Fibroblast of mammary gland (primary cell): ENCODE measurements at regions not wholly inside any gene's neighbourhood (a gene's known extent, or its start where the extent isn't known, plus 50 kb on each side); places are given as distances from the start of the nearest gene placed in this dataset.
A peak's percentile ranks its signal among the peaks of the same experiment; 100 is the strongest.

Experiments used
- DNase-seq: peaks from one replicate; pipeline ENCODE4 v3.0.0-alpha.2; 2010; ENCODE audit warnings: low read depth
- H3K4me3 ChIP-seq: 2 replicates; pipeline ENCODE4 v1.5.1; 2011; ENCODE audit warnings: low read depth, mild to moderate bottlenecking, low read length, moderate library complexity; ENCODE audit not compliant: control insufficient read depth
- TF ChIP-seq, protein P1 (sequence below): conservative IDR thresholded peaks from 2 replicates; pipeline ENCODE4 v1.5.1; 2011; ENCODE audit warnings: low read depth, low read length, inconsistent platforms; ENCODE audit not compliant: control insufficient read depth, insufficient read depth

- DNase-seq = no peak
- TF ChIP-seq, protein P1, sequence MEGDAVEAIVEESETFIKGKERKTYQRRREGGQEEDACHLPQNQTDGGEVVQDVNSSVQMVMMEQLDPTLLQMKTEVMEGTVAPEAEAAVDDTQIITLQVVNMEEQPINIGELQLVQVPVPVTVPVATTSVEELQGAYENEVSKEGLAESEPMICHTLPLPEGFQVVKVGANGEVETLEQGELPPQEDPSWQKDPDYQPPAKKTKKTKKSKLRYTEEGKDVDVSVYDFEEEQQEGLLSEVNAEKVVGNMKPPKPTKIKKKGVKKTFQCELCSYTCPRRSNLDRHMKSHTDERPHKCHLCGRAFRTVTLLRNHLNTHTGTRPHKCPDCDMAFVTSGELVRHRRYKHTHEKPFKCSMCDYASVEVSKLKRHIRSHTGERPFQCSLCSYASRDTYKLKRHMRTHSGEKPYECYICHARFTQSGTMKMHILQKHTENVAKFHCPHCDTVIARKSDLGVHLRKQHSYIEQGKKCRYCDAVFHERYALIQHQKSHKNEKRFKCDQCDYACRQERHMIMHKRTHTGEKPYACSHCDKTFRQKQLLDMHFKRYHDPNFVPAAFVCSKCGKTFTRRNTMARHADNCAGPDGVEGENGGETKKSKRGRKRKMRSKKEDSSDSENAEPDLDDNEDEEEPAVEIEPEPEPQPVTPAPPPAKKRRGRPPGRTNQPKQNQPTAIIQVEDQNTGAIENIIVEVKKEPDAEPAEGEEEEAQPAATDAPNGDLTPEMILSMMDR = no peak
- H3K4me3 ChIP-seq = no peak overlapping the region
These were observed 263.6 kb upstream of the DYNLRB2 start for GRCh38 chr16:80277182-80277581.

DNA sequence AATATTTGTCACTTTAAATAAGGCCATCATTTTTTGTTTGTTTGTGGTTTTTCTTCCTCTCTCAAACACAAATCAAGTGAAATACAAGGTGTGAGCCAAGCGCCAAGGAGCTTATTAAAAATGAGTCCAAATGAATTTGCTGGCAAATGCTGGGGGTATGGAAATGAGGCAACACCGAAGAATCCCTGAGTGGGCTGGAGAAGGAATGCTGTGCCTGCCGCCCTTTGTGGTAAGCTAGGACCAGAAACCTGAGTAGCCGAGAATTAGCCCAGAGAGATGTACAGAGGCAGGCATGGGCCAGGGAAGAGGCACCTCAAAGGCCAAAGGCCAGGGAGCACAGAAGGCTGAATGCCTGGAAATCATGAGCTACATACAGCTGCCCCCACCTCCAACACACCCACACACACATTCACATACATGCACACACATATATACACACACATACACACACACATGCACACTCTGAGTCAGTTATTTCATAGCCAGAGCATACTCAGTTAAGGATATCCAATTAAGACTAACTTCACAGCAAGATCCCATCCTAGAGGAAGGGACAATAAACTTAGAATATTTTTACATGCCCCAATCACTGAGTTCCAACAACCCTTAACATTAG lies 266.1 kb upstream of the DYNLRB2 start:
- H3K4me3 ChIP-seq = no peak overlapping the region
- TF ChIP-seq, protein P1 = no peak
- DNase-seq = peak; percentile 57

- peak; percentile 62 for DNase-seq
- TF ChIP-seq, protein P1 = no peak
- no peak overlapping the region for H3K4me3 ChIP-seq
These were observed 266.9 kb upstream of the DYNLRB2 start for GRCh38 chr16:80273635-80274538.

DNA sequence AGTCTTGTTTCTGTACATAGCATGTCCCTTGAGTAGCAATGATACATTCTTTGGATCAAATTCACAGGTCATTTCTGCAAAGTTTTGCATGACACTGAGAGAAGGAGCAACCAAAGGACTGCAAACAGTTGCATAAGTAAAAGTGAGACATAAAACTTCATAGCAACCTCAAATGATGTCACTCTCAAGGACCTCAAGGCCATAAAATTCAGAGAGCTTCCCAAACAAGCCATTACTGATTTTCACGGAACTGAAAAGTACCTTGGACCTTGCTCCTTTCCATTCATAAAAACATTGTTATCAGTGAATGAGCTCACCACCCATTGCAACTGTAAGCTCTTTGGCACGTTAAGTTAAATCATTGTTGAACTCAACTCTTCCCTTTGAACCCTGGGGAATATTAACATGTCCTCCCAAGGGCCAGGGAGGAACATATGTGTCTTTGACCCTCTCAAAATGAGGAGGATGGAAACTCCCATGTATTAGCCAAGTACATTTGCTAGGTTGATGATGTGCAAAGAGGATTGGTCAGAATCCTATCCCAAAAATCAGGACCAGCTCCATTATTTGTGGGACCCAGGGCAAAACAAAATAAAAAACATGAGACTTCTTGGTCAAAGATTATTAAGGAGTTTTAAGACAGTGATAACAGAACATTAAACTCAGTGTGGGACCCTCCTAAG lies 275.0 kb upstream of the DYNLRB2 start:
- TF ChIP-seq, protein P1 = no peak
- no peak overlapping the region for H3K4me3 ChIP-seq
- peak; percentile 4 for DNase-seq

DNA sequence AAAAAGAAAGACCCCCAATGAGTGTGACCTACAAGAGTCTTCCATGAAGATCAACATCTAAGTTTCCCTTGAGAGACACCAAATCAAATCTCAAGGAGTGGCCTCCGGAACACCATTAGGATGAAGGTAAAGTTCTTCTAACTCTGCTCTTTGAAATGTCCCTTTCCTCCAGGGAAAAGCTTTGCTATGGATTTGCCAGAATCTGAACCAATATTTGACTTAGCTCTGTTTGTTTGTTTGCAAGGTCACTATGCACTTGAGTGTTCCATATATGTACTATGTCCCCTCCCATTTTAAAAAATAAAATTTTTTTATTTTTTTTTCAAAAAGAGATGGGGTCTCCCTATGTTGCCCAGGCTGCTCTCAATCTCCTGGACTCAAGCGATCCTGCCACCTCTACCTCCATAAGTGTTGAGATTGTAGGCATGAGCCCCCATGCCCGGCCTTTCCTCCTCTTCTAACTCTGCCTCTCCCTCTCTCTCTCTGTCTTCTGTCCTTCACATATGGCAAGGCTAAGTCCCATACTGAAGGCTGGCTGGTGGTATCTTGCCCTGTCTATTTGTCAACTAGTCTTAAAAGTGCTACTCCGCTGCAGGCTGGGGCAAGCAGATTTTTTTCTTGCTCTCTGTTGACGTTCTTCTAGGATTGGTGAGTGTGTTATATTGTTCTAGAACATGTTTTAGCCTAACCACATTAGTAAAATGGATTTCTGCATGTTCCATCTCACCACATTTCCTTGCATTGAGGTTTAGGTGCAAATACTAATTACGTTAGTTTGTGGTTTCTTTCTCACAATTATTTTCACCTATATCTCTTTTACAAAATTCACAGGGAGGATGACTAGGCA lies 276.7 kb upstream of the DYNLRB2 start:
- no peak overlapping the region for H3K4me3 ChIP-seq
- DNase-seq = no peak
- TF ChIP-seq, protein P1 = no peak
